Fibroblast of lung (primary cell): ENCODE measurements at regions not wholly inside any gene's neighbourhood (a gene's known extent, or its start where the extent isn't known, plus 50 kb on each side); places are given as distances from the start of the nearest gene placed in this dataset.

ENCODE experiments used
- EZH2 ChIP-seq: IDR thresholded peaks from 2 replicates; pipeline ENCODE4 v1.5.1; 2012; ENCODE audit warnings: low read length, control low read depth, mild to moderate bottlenecking; ENCODE audit errors: missing control alignments
- TF ChIP-seq, protein P1 (sequence below), 2 donors: IDR thresholded peaks in 1 of 2; conservative IDR thresholded peaks in 1 of 2; 1 replicate in 1 of 2; 2 replicates in 1 of 2; pipeline ENCODE4 v1.5.1; 2011 to 2012; ENCODE audit warnings: low read length in 2 of 2, control low read depth in 1 of 2, inconsistent platforms in 1 of 2, low read depth in 1 of 2, mild to moderate bottlenecking in 1 of 2

DNA sequence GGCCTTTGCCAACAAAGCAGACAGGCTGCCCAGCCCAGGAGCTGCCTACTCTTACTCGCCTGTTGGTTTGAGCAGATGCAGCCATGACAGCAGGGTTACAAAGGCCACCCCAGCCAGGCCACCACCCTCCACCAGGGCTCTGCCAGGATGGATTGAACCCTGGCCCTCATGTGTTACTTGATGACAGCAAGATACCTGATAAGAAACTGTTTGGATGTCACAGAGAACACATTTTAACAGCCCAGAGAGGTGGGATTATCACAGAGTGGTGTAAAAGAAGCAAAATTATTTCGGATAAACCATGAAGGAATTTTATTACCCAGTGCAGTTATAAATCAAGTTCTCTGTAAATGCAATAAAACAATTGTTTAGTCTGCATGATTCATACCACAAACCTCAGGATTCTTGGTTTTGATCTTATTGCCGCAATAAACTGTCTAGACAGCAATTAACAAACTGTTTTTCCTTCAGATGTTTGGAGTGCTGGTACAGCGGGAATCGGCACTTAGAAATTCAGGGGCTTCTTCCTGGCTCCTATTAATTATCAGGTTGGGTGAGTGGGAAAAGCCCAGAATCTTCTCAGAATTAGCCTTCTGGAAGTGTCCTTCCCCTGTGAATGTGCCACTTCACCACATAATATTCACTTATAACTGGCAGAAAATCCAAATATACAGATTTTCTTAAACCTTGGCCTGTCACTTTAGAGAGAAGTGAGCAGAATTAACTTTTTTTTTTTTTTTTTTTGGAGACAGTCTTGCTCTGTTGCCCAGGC lies 58.0 kb upstream of the SALL4 start:
- TF ChIP-seq, protein P1, sequence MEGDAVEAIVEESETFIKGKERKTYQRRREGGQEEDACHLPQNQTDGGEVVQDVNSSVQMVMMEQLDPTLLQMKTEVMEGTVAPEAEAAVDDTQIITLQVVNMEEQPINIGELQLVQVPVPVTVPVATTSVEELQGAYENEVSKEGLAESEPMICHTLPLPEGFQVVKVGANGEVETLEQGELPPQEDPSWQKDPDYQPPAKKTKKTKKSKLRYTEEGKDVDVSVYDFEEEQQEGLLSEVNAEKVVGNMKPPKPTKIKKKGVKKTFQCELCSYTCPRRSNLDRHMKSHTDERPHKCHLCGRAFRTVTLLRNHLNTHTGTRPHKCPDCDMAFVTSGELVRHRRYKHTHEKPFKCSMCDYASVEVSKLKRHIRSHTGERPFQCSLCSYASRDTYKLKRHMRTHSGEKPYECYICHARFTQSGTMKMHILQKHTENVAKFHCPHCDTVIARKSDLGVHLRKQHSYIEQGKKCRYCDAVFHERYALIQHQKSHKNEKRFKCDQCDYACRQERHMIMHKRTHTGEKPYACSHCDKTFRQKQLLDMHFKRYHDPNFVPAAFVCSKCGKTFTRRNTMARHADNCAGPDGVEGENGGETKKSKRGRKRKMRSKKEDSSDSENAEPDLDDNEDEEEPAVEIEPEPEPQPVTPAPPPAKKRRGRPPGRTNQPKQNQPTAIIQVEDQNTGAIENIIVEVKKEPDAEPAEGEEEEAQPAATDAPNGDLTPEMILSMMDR (conservative IDR thresholded peaks at IDR 0.05 in 1 of 2, IDR thresholded peaks at IDR 0.05 in 1 of 2; ENCODE audit: low read depth in 1 of 2, low read length in 2 of 2) = no peak
- TF ChIP-seq EZH2 = no peak
